Ovary (tissue), 7 donors: ENCODE measurements at regions not wholly inside any gene's neighbourhood (a gene's known extent, or its start where the extent isn't known, plus 50 kb on each side); places are given as distances from the start of the nearest gene placed in this dataset.

ENCODE experiments used
- DNase-seq, 5 donors: peaks; one replicate each; pipeline ENCODE4 v3.0.0-alpha.2; 2019 to 2020
- H3K27ac ChIP-seq, 2 donors: fragments of 200-600 bp; one replicate each; pipeline versions ENCODE4 v1.5.1 to v1.8.0; 2019 to 2022
- H3K27me3 ChIP-seq: fragments of 200-600 bp; one replicate; pipeline ENCODE4 v1.8.0; 2022
- H3K36me3 ChIP-seq: fragments of 200-600 bp; sonication (generic); one replicate; pipeline ENCODE4 v1.5.1; 2019
- H3K4me1 ChIP-seq: one replicate; pipeline ENCODE4 v1.8.1; 2013; ENCODE audit warnings: mild to moderate bottlenecking, moderate library complexity; ENCODE audit not compliant: insufficient read depth
- H3K4me3 ChIP-seq: fragments of 200-600 bp; sonication (generic); one replicate; pipeline ENCODE4 v1.5.1; 2017
- H3K9me3 ChIP-seq, 2 donors: fragments of 200-600 bp in 1 of 2; sonication (generic) in 1 of 2; one replicate each; pipeline versions ENCODE4 v1.5.1 to v1.8.1; 2013 to 2019; ENCODE audit warnings: mild to moderate bottlenecking in 1 of 2, moderate library complexity in 1 of 2
- EP300 ChIP-seq: sonication (generic); formaldehyde crosslinking; IDR thresholded peaks from one replicate; pipeline ENCODE4 v1.6.1; 2017; ENCODE audit warnings: antibody characterized with exemption
- POLR2A ChIP-seq: fragments of 450-650 bp; IDR thresholded peaks from one replicate; pipeline ENCODE4 v1.6.1; 2017; ENCODE audit warnings: antibody characterized with exemption, mild to moderate bottlenecking, moderate library complexity
- WGBS, 3 donors: extraction: QIAGEN DNeasy Blood & Tissue Kit in 1 of 3; methylation state at CpG; one replicate each; pipeline versions ENCODE4 v1.1.5 to v1.1.7; 2013 to 2017; 5-methylcytosine and 5-hydroxymethylcytosine counted together
- intact Hi-C, 4 donors: fragments of 100-400 bp; cut with DNase I; formaldehyde crosslinking; loops; one replicate each; pipeline versions ENCODE4 v1.11.0 to v1.15.1; 2022 to 2023
- TF ChIP-seq, protein P1 (sequence below), 3 donors: fragments of 450-650 bp in 2 of 3; fragments of 200-600 bp in 1 of 3; IDR thresholded peaks; one replicate each; pipeline versions ENCODE4 v1.5.1 to v1.8.0; 2016 to 2022; ENCODE audit warnings: antibody characterized with exemption in 3 of 3, mild to moderate bottlenecking in 1 of 3
- donor health status: DM: no; HTN: no; CAD: no; lungs with moderate emphysema.
- donor health status: DM: no; HTN: no; CAD: no.
- donor health status: Bipolar disorder and iron deficiency.
- donor health status: DM: no; HTN: no; CAD: no.
- donor health status: DM: yes; HTN: yes; CAD: no.

DNA sequence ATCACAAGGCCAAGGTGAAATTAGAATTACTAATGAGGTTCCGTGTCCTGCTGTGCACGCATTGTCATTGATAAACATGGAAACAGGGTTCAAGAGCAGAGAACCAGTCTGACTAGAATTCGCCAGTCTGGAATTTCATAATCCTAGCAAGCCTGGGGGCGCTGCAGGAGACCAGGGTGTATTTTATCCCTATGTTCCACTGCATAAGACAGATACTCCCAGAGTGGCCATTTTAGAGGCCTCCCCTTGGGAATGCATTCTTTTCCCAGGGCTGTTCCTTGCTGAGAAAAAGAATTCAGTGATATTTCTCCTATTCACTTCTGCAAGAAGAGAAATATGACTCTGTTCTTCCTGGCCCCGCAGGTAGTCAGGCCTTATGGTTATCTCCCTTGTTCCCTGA is 1387.7 kb downstream of the MAT2B start:
- Histone ChIP-seq H3K4me3 (no peak overlapping the region), H3K4me1 (no peaks in the 10 kb centered on the region), H3K27me3 (no peaks in the 10 kb centered on the region), H3K9me3 (no peaks in the 10 kb centered on the region), H3K36me3 (no peaks in the 10 kb centered on the region), H3K27ac (no peak overlapping the region)
- DNase-seq = no peak
- TF ChIP-seq, protein P1, sequence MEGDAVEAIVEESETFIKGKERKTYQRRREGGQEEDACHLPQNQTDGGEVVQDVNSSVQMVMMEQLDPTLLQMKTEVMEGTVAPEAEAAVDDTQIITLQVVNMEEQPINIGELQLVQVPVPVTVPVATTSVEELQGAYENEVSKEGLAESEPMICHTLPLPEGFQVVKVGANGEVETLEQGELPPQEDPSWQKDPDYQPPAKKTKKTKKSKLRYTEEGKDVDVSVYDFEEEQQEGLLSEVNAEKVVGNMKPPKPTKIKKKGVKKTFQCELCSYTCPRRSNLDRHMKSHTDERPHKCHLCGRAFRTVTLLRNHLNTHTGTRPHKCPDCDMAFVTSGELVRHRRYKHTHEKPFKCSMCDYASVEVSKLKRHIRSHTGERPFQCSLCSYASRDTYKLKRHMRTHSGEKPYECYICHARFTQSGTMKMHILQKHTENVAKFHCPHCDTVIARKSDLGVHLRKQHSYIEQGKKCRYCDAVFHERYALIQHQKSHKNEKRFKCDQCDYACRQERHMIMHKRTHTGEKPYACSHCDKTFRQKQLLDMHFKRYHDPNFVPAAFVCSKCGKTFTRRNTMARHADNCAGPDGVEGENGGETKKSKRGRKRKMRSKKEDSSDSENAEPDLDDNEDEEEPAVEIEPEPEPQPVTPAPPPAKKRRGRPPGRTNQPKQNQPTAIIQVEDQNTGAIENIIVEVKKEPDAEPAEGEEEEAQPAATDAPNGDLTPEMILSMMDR (IDR thresholded peaks at IDR 0.05) = no peak
- intact Hi-C loops = no loop called here
- WGBS, 3 donors = 70 to 84% (median 74%) methylated on average over 5 of the region's 5 CpGs

DNA sequence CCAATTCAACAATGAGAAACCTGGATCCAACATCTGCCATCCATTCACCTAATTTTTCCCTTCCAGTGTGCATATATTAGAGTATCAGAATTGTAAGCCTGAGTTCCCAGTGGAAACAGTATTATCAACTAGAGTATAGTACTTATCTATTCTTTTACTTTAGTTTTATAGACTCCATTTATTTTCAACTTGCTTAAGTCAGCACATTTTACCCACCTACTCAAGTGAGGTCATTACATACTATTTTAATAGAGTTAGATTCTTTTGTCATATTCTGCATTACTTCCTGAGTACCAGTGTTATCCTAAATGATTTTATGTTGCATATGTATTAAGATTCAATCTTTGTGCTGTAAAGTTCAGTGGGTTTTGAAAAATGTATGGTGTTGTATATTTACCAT is 1393.3 kb downstream of the MAT2B start:
- no peak for DNase-seq
- intact Hi-C loops = no loop called here
- no peak overlapping the region for H3K4me3 ChIP-seq
- no peaks in the 10 kb centered on the region for H3K9me3 ChIP-seq
- TF ChIP-seq, protein P1 (IDR thresholded peaks at IDR 0.05) = no peak
- TF ChIP-seq EP300 = no peak
- no peak for TF ChIP-seq POLR2A
- no peaks in the 10 kb centered on the region for H3K4me1 ChIP-seq
- H3K27me3 ChIP-seq = no peaks in the 10 kb centered on the region
- H3K36me3 ChIP-seq = no peaks in the 10 kb centered on the region
- no peak overlapping the region for H3K27ac ChIP-seq

DNA sequence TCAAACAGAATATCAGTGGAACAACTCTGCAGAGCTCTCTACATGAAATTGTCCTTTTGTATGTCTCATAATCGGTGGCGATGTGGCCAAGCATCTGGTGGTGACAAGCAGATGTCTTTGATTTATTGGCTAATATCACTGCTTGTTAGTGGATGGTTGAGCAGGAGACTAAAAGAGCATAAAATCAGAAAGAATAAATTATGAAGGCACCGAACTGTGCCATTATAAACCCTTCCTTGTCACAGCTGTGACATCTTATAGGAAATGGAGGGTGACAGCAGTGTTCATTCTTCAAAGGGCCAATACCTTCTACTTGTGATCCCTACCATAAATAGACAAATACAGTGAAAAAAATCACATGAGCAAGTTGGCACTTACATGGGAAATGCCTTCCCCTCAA is 1404.3 kb downstream of the MAT2B start:
- Histone ChIP-seq H3K4me3 (no peak overlapping the region), H3K27me3 (no peaks in the 10 kb centered on the region), H3K27ac (no peak overlapping the region), H3K4me1 (no peaks in the 10 kb centered on the region), H3K9me3 (no peaks in the 10 kb centered on the region), H3K36me3 (no peaks in the 10 kb centered on the region)
- DNase-seq = no peak
- no peak for TF ChIP-seq EP300
- no peak for TF ChIP-seq POLR2A
- TF ChIP-seq, protein P1 (IDR thresholded peaks at IDR 0.05) = no peak
- WGBS, 3 donors = 74 to 80% (median 76%) methylated on average over 3 of the region's 3 CpGs
- intact Hi-C loops = no loop called here

DNA sequence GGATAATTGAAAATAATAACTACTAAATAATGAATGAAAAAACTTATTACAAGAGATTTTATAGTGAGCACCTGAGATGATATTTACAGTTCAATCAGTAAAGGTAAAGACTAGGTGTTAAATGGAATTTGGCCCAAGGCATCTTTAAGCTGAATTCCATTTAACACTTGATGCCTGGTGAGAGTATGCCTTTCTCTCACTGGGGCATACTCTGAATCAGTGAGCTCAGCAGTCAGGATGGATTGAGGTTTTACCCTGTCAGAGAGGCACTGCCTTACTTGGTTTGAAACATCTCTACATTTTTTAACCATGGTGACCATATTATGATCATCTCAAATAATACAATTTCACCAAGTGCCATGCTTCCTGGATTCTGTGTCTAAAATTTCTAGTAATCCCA is 1416.3 kb downstream of the MAT2B start:
- no peaks in the 10 kb centered on the region for H3K9me3 ChIP-seq
- peaks cover 2% of the 10 kb centered on the region for H3K27me3 ChIP-seq
- no peaks in the 10 kb centered on the region for H3K36me3 ChIP-seq
- no peak overlapping the region for H3K4me3 ChIP-seq
- no peak overlapping the region for H3K27ac ChIP-seq
- TF ChIP-seq POLR2A (no peak), EP300 (no peak)
- TF ChIP-seq, protein P1 (IDR thresholded peaks at IDR 0.05) = no peak
- DNase-seq = no peak
- intact Hi-C loops = no loop called here
- no peaks in the 10 kb centered on the region for H3K4me1 ChIP-seq

DNA sequence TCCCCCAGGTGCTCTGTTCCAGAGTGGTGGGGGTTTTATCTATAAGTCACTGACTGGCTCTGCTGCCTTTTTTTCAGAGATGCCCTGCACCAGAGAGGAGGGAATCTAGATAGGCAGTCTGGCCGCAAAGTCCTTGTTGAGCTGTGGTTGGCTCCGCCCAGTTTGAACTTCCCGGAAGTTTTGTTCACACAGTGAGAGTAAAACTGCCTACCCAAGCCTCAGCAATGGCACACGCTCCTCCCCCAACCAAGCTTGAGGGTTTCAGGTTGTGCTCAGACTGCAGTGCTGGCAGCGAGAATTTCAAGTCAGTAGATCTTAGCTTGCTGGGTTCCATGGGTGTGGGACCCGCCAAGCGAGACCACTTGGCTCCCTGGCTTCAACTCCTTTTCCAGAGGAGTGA is 1428.6 kb downstream of the MAT2B start:
- no peaks in the 10 kb centered on the region for H3K36me3 ChIP-seq
- no peaks in the 10 kb centered on the region for H3K27me3 ChIP-seq
- no peaks in the 10 kb centered on the region for H3K4me1 ChIP-seq
- WGBS, 3 donors = 93 to 95% (median 94%) methylated on average over 7 of the region's 7 CpGs
- no peak for TF ChIP-seq EP300
- TF ChIP-seq, protein P1 (IDR thresholded peaks at IDR 0.05) = no peak
- no peak for TF ChIP-seq POLR2A
- no peak overlapping the region for H3K4me3 ChIP-seq
- no peak for DNase-seq
- intact Hi-C loops = no loop called here
- no peaks in the 10 kb centered on the region for H3K9me3 ChIP-seq
- H3K27ac ChIP-seq = no peak overlapping the region
